Neural progenitor cell (in vitro differentiated cells): ENCODE measurements at regions not wholly inside any gene's neighbourhood (a gene's known extent, or its start where the extent isn't known, plus 50 kb on each side); places are given as distances from the start of the nearest gene placed in this dataset.

ENCODE experiments used
- DNase-seq: peaks from one replicate; pipeline ENCODE4 v3.0.0-alpha.2; 2016; ENCODE audit warnings: low spot score
- H2AFZ ChIP-seq: fragments of 200-600 bp; sonication (generic); replicated peaks from 2 replicates; pipeline ENCODE4 v1.6.1; 2016; ENCODE audit warnings: antibody characterized with exemption
- H3F3A ChIP-seq: fragments of 200-600 bp; sonication (generic); 2 replicates; pipeline ENCODE4 v1.6.1; 2016; ENCODE audit warnings: antibody characterized with exemption, low read depth
- H3K27ac ChIP-seq: fragments of 200-600 bp; sonication (generic); 2 replicates; pipeline ENCODE4 v1.5.1; 2016; ENCODE audit warnings: mild to moderate bottlenecking
- H3K27me3 ChIP-seq: fragments of 200-600 bp; sonication (generic); 2 replicates; pipeline ENCODE4 v1.6.1; 2016; ENCODE audit warnings: mild to moderate bottlenecking, moderate library complexity
- H3K36me3 ChIP-seq: fragments of 200-600 bp; sonication (generic); 2 replicates; pipeline ENCODE4 v1.5.1; 2016
- H3K4me1 ChIP-seq: fragments of 200-600 bp; sonication (generic); 2 replicates; pipeline ENCODE4 v1.6.1; 2016; ENCODE audit warnings: mixed run types
- H3K4me2 ChIP-seq: fragments of 200-600 bp; sonication (generic); 2 replicates; pipeline ENCODE4 v1.6.1; 2016
- H3K4me3 ChIP-seq: fragments of 200-600 bp; sonication (generic); 2 replicates; pipeline ENCODE4 v1.5.1; 2016
- H3K79me2 ChIP-seq: fragments of 200-600 bp; sonication (generic); 2 replicates; pipeline ENCODE4 v1.6.1; 2016; ENCODE audit warnings: low read depth
- H3K9ac ChIP-seq: fragments of 200-600 bp; sonication (generic); 2 replicates; pipeline ENCODE4 v1.6.1; 2016
- H3K9me3 ChIP-seq: fragments of 200-600 bp; sonication (generic); 2 replicates; pipeline ENCODE4 v1.5.1; 2016; ENCODE audit warnings: low read depth
- H4K20me1 ChIP-seq: fragments of 200-600 bp; sonication (generic); 2 replicates; pipeline ENCODE4 v1.6.1; 2016; ENCODE audit warnings: low read depth
- H3K27ac Mint-ChIP-seq: 3 replicates; pipeline ENCODE4 v1.8.0; 2021; ENCODE audit warnings: mixed read lengths
- H3K27me3 Mint-ChIP-seq: 2 replicates; pipeline ENCODE4 v1.8.0; 2022; ENCODE audit warnings: low read depth, mild to moderate bottlenecking, inconsistent platforms, moderate library complexity, mixed read lengths; ENCODE audit not compliant: insufficient read depth
- H3K36me3 Mint-ChIP-seq: 3 replicates; pipeline ENCODE4 v1.8.0; 2021; ENCODE audit warnings: mixed read lengths
- H3K4me1 Mint-ChIP-seq: 3 replicates; pipeline ENCODE4 v1.8.0; 2021; ENCODE audit warnings: mixed read lengths
- H3K4me3 Mint-ChIP-seq: 3 replicates; pipeline ENCODE4 v1.8.0; 2021; ENCODE audit warnings: mild to moderate bottlenecking, moderate library complexity, mixed read lengths
- H3K9me3 Mint-ChIP-seq: 3 replicates; pipeline ENCODE4 v1.8.0; 2020; ENCODE audit warnings: mixed read lengths
- EZH2 ChIP-seq: fragments of 200-600 bp; sonication (generic); IDR thresholded peaks from 2 replicates; pipeline ENCODE4 v1.6.1; 2017; ENCODE audit warnings: antibody characterized with exemption, mild to moderate bottlenecking, moderate library complexity
- EZH2phosphoT487 ChIP-seq: fragments of 200-600 bp; sonication (generic); IDR thresholded peaks from 2 replicates; pipeline ENCODE4 v1.6.1; 2017; ENCODE audit warnings: antibody characterized with exemption
- TF ChIP-seq, protein P1 (sequence below): fragments of 200-600 bp; sonication (generic); IDR thresholded peaks from 2 replicates; pipeline ENCODE4 v1.5.1; 2017; ENCODE audit warnings: antibody characterized with exemption, mild to moderate bottlenecking

DNA sequence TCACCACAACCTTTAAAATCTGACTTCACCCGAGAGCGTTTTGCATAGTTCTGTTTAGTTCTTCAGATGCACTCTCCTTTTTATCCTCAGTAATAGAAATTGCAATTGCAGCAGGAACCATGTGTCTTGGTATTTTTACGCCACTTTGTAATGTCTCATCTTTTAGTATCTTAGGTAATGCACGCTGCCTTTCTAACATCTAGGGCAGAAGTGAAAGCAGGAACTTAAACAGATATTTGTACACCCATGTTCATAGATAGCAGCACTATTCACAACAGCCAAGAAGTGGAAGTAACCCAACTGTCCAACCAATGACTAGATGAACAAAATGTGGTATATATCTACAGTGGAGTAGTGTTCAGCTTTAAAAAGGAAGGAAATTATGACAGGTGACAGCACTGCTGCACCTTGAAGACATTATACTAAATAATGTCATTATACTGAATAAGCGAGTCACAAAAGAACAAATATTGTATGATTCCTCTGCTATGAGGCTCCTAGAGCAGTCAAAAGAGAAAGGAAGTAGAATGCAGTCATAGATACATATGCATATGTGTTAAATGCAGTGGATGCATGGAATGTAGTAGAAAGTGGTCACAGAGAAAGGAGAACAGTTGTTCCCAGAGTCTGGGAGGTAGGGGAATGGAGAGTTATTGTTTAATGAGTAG is 105.9 kb upstream of the GJB6 start:
- peaks cover 10% of the 10 kb centered on the region for H3K27me3 Mint-ChIP-seq

DNA sequence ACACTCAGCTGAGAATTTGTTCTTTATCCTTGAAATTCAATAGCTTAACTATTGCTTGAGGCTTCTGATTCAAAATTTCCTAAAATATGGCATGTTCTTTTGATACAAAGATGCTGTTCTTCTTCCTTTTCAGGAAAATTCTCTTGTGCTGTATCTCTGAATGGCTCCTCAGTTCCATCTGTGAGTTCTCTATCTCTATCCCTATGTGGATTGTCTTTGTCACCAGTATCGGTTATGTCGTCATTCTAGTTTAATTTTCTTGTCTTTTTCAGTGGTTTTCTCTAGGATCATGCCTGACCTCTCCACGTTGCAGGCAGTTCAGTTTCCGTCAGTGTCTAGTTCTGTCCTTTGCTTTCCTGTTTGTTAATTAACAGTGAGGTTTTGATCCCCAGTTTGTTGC is 104.6 kb upstream of the GJB6 start:
- no peaks in the 10 kb centered on the region for H4K20me1 ChIP-seq
- peaks cover 7% of the 10 kb centered on the region for H3K4me1 Mint-ChIP-seq
- H3K79me2 ChIP-seq, result no peaks in the 10 kb centered on the region

More for the DNA sequence above, 105.9 kb upstream of the GJB6 start:
- no peaks in the 10 kb centered on the region for H3K27me3 ChIP-seq
- H3K36me3 ChIP-seq, result no peaks in the 10 kb centered on the region
- H3K79me2 ChIP-seq, result no peaks in the 10 kb centered on the region
- H3F3A ChIP-seq, result no peaks in the 10 kb centered on the region
- Mint-ChIP-seq H3K4me3 (no peak overlapping the region), H3K9me3 (no peaks in the 10 kb centered on the region), H3K4me1 (no peaks in the 10 kb centered on the region), H3K27ac (no peak overlapping the region), H3K36me3 (no peaks in the 10 kb centered on the region)
- H3K9ac ChIP-seq, result no peak overlapping the region
- H3K4me3 ChIP-seq, result no peak overlapping the region
- no peak overlapping the region for H3K27ac ChIP-seq
- H3K4me1 ChIP-seq, result no peaks in the 10 kb centered on the region
- no peak overlapping the region for H3K4me2 ChIP-seq
- TF ChIP-seq, protein P1, sequence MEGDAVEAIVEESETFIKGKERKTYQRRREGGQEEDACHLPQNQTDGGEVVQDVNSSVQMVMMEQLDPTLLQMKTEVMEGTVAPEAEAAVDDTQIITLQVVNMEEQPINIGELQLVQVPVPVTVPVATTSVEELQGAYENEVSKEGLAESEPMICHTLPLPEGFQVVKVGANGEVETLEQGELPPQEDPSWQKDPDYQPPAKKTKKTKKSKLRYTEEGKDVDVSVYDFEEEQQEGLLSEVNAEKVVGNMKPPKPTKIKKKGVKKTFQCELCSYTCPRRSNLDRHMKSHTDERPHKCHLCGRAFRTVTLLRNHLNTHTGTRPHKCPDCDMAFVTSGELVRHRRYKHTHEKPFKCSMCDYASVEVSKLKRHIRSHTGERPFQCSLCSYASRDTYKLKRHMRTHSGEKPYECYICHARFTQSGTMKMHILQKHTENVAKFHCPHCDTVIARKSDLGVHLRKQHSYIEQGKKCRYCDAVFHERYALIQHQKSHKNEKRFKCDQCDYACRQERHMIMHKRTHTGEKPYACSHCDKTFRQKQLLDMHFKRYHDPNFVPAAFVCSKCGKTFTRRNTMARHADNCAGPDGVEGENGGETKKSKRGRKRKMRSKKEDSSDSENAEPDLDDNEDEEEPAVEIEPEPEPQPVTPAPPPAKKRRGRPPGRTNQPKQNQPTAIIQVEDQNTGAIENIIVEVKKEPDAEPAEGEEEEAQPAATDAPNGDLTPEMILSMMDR, result no peak
- TF ChIP-seq EZH2 (no peak), EZH2phosphoT487 (no peak)
- H4K20me1 ChIP-seq, result no peaks in the 10 kb centered on the region
- no peak for DNase-seq
- H2AFZ ChIP-seq, result no peak overlapping the region
- H3K9me3 ChIP-seq, result no peaks in the 10 kb centered on the region

DNA sequence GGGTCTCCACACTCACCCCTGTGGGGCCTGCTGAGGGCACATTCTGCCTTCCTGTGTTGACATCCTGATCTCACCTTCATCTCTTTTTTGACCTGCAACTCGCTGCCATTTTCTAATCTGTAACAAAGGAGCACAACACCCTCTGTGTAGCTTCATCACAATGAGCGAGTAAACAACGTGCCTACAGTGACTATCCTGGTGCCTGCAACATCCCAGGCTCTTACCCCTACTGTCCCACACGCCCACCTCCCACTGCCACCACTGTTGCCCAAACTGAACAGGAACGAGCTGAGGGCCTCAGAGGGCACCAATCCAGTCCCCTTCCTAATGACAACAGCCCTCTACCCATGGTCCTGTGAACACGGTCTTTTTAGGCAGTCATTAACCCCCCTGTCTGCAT is 102.2 kb upstream of the GJB6 start:
- Mint-ChIP-seq H3K36me3 (no peaks in the 10 kb centered on the region), H3K4me1 (peaks cover 7% of the 10 kb centered on the region), H3K27ac (no peak overlapping the region), H3K9me3 (no peaks in the 10 kb centered on the region), H3K4me3 (no peak overlapping the region), H3K27me3 (peaks cover 8% of the 10 kb centered on the region)
- Histone ChIP-seq H3K79me2 (no peaks in the 10 kb centered on the region), H3K27ac (no peak overlapping the region), H2AFZ (no peak overlapping the region), H3K27me3 (no peaks in the 10 kb centered on the region), H3K4me1 (peaks cover 6% of the 10 kb centered on the region), H3K36me3 (no peaks in the 10 kb centered on the region), H3K9me3 (no peaks in the 10 kb centered on the region), H4K20me1 (no peaks in the 10 kb centered on the region), H3F3A (no peaks in the 10 kb centered on the region), H3K4me2 (no peak overlapping the region), H3K4me3 (no peak overlapping the region), H3K9ac (no peak overlapping the region)
- TF ChIP-seq EZH2, result no peak
- no peak for TF ChIP-seq EZH2phosphoT487
- TF ChIP-seq, protein P1, result no peak
- DNase-seq, result no peak

More for the DNA sequence above, 104.6 kb upstream of the GJB6 start:
- Histone ChIP-seq H3K9me3 (no peaks in the 10 kb centered on the region), H3K4me1 (peaks cover 6% of the 10 kb centered on the region), H2AFZ (no peak overlapping the region), H3K9ac (no peak overlapping the region), H3F3A (no peaks in the 10 kb centered on the region), H3K27ac (no peak overlapping the region), H3K4me2 (no peak overlapping the region), H3K4me3 (no peak overlapping the region), H3K27me3 (no peaks in the 10 kb centered on the region), H3K36me3 (no peaks in the 10 kb centered on the region)
- H3K27me3 Mint-ChIP-seq, result peaks cover 8% of the 10 kb centered on the region
- DNase-seq, result no peak
- no peaks in the 10 kb centered on the region for H3K9me3 Mint-ChIP-seq
- no peak overlapping the region for H3K27ac Mint-ChIP-seq
- H3K4me3 Mint-ChIP-seq, result no peak overlapping the region
- no peak for TF ChIP-seq EZH2phosphoT487
- TF ChIP-seq EZH2, result no peak
- TF ChIP-seq, protein P1, result no peak
- no peaks in the 10 kb centered on the region for H3K36me3 Mint-ChIP-seq
